AG04450 (cell line): ENCODE measurements at regions not wholly inside any gene's neighbourhood (a gene's known extent, or its start where the extent isn't known, plus 50 kb on each side); places are given as distances from the start of the nearest gene placed in this dataset.
A peak's percentile ranks its signal among the peaks of the same experiment; 100 is the strongest.

Source experiments
- CTCF ChIA-PET: fragments of 300-600, 350-600 bp; formaldehyde crosslinking; extraction: SDS; loops from one replicate; lab custom pipeline; 2022; ENCODE audit warnings: antibody characterized with exemption, inconsistent platforms; lab: Charles Lee
- POLR2A ChIA-PET: fragments of 350-600 bp; formaldehyde crosslinking; extraction: SDS; loops from one replicate; lab custom pipeline; 2021; ENCODE audit warnings: antibody characterized with exemption, inconsistent platforms; lab: Yijun Ruan, JAX
- DNase-seq: peaks from one replicate; pipeline ENCODE4 v3.0.0-alpha.2; 2011; ENCODE audit warnings: low read depth, low spot score
- H3K27ac ChIP-seq: one replicate; pipeline ENCODE4 v1.5.1; 2012; ENCODE audit warnings: low read depth, low read length, control low read depth
- H3K27me3 ChIP-seq: one replicate; pipeline ENCODE4 v1.6.0; 2012; ENCODE audit warnings: low read length; ENCODE audit not compliant: control insufficient read depth, insufficient read depth
- H3K4me3 ChIP-seq: 2 replicates; pipeline ENCODE4 v1.5.1; 2011; ENCODE audit warnings: mild to moderate bottlenecking, low read depth, low read length, control low read depth
- H3K9me3 ChIP-seq: 2 replicates; pipeline ENCODE4 v1.5.1; 2012; ENCODE audit warnings: low read length; ENCODE audit not compliant: control insufficient read depth, insufficient read depth
- CTCF ChIP-seq: IDR thresholded peaks from 2 replicates; pipeline ENCODE4 v1.5.1; 2011; ENCODE audit warnings: low read depth, low read length, control low read depth, inconsistent platforms

- no peak overlapping the region for H3K4me3 ChIP-seq
- no peak for TF ChIP-seq CTCF
- DNase-seq = no peak
- H3K27ac ChIP-seq = no peak overlapping the region
- ChIA-PET POLR2A (no interaction called here), CTCF (interaction anchor here (1.0 kb wide), 1 partner anchor 385 kb away, joined by 3 read pairs; no protein-coding TSS in a partner anchor)
- H3K27me3 ChIP-seq = no peaks in the 10 kb centered on the region
- H3K9me3 ChIP-seq = no peaks in the 10 kb centered on the region; the same call in 1 of the 2 replicates
These were observed 387.3 kb downstream of the NR2F1-AS1 start for GRCh38 chr5:93193431-93194347.

GRCh38 chr5:93192683-93193082 lies 388.3 kb downstream of the NR2F1-AS1 start:
- TF ChIP-seq CTCF = no peak
- DNase-seq = no peak
- Histone ChIP-seq H3K27me3 (no peaks in the 10 kb centered on the region), H3K27ac (no peak overlapping the region), H3K9me3 (no peaks in the 10 kb centered on the region; the same call in 1 of the 2 replicates), H3K4me3 (no peak overlapping the region)
- ChIA-PET POLR2A (interaction anchor here (1.0 kb wide), 1 partner anchor 15 kb away, joined by 3 read pairs; no protein-coding TSS in a partner anchor), CTCF (interaction anchor here (1.2 kb wide), 1 partner anchor 505 kb away, joined by 3 read pairs; no protein-coding TSS in a partner anchor)

- CTCF ChIA-PET = interaction anchor here (1.2 kb wide), 1 partner anchor 504 kb away, joined by 3 read pairs; no protein-coding TSS in a partner anchor
- Histone ChIP-seq H3K9me3 (no peaks in the 10 kb centered on the region; the same call in 1 of the 2 replicates), H3K4me3 (no peak overlapping the region), H3K27ac (no peak overlapping the region), H3K27me3 (no peaks in the 10 kb centered on the region)
- no peak for TF ChIP-seq CTCF
- peak; percentile 78 for DNase-seq
- POLR2A ChIA-PET = interaction anchor here (1.0 kb wide), 2 partner anchors 16 to 504 kb away, joined by 3 read pairs; no protein-coding TSS in a partner anchor
These were observed 388.9 kb downstream of the NR2F1-AS1 start for GRCh38 chr5:93192087-93192486.

- CTCF ChIA-PET = interaction anchor here (1.2 kb wide), 1 partner anchor 504 kb away, joined by 3 read pairs; no protein-coding TSS in a partner anchor
- no peak overlapping the region for H3K27ac ChIP-seq
- no peak overlapping the region for H3K4me3 ChIP-seq
- DNase-seq = no peak
- TF ChIP-seq CTCF = no peak
- POLR2A ChIA-PET = interaction anchor here (1.0 kb wide), 2 partner anchors 17 to 503 kb away, joined by 3 read pairs; no protein-coding TSS in a partner anchor
- H3K27me3 ChIP-seq = no peaks in the 10 kb centered on the region
- no peaks in the 10 kb centered on the region; the same call in 1 of the 2 replicates for H3K9me3 ChIP-seq
These were observed 389.8 kb downstream of the NR2F1-AS1 start for GRCh38 chr5:93191035-93191817.
